ENCODE measurements at regions not wholly inside any gene's neighbourhood (a gene's known extent, or its start where the extent isn't known, plus 50 kb on each side); places are given as distances from the start of the nearest gene placed in this dataset.

DNA sequence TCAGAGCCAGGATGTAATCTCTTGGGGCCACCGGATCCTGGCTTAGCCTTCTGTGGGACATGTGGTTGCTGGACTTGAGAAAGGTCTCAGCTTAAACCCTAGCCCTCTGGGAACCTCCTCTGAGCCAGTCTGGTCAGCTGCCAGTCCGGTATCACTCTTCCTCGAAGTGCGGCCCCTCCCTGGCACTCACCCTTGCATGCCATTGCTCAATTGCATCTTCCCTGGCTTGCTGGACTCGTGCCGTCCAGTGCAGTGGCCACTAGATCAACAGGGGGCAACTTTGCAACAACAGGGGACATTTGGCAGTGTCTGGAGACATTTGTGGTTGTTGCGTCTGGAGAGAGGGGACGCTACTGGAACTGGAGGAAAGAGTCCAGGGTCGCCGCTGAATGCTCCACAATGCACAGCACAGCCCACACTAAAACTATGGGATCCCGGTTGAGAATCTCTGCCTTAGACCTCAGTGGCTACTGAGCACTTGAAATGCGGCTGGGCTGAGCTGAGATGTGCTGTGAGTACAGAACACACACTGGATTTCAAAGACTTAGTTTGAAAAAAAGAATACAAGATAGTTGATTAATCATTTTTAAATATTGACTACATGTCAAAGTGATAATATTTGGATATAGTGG, 152.1 kb downstream of the TFAP2C start:
- TF ChIP-seq RAD21 (IDR thresholded peaks at IDR 0.05; ENCODE audit: low read depth) (no peak), POLR2AphosphoS5 (IDR thresholded peaks at IDR 0.05; ENCODE audit: low read depth, low read length) (no peak), SP1 (IDR thresholded peaks at IDR 0.05; ENCODE audit: low read depth) (no peak), EZH2phosphoT487 (IDR thresholded peaks at IDR 0.05; ENCODE audit: borderline replicate concordance) (no peak)
- TF ChIP-seq, protein P1, sequence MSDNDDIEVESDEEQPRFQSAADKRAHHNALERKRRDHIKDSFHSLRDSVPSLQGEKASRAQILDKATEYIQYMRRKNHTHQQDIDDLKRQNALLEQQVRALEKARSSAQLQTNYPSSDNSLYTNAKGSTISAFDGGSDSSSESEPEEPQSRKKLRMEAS (IDR thresholded peaks at IDR 0.05) = no peak
- TF ChIP-seq, protein P2, sequence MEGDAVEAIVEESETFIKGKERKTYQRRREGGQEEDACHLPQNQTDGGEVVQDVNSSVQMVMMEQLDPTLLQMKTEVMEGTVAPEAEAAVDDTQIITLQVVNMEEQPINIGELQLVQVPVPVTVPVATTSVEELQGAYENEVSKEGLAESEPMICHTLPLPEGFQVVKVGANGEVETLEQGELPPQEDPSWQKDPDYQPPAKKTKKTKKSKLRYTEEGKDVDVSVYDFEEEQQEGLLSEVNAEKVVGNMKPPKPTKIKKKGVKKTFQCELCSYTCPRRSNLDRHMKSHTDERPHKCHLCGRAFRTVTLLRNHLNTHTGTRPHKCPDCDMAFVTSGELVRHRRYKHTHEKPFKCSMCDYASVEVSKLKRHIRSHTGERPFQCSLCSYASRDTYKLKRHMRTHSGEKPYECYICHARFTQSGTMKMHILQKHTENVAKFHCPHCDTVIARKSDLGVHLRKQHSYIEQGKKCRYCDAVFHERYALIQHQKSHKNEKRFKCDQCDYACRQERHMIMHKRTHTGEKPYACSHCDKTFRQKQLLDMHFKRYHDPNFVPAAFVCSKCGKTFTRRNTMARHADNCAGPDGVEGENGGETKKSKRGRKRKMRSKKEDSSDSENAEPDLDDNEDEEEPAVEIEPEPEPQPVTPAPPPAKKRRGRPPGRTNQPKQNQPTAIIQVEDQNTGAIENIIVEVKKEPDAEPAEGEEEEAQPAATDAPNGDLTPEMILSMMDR (IDR thresholded peaks at IDR 0.05 in 2 of 3, conservative IDR thresholded peaks at IDR 0.05 in 1 of 3; ENCODE audit: borderline replicate concordance in 1 of 3, insufficient read depth in 1 of 3, low read depth in 2 of 3, low read length in 2 of 3) = no peak
